ENCODE measurements at regions not wholly inside any gene's neighbourhood (a gene's known extent, or its start where the extent isn't known, plus 50 kb on each side); places are given as distances from the start of the nearest gene placed in this dataset.

GRCh38 chr3:177528306-177529070 lies 331.2 kb upstream of the TBL1XR1 start:
- DNase-seq: no peak
- peaks cover 9% of the 10 kb centered on the region for H3K4me1 ChIP-seq
- H3K36me3 ChIP-seq: no peaks in the 10 kb centered on the region
- H3K4me3 ChIP-seq (ENCODE audit: low read depth, low read length): no peak overlapping the region
- no peaks in the 10 kb centered on the region for H3K27me3 ChIP-seq
- no peaks in the 10 kb centered on the region for H3K9me3 ChIP-seq
- no peak for TF ChIP-seq CTCF (IDR thresholded peaks at IDR 0.05; ENCODE audit: low read depth, low read length)

- H3K36me3 ChIP-seq: no peaks in the 10 kb centered on the region
- no peaks in the 10 kb centered on the region for H3K27me3 ChIP-seq
- no peak for DNase-seq
- no peaks in the 10 kb centered on the region for H3K9me3 ChIP-seq
- no peak overlapping the region for H3K4me3 ChIP-seq (ENCODE audit: low read depth, low read length)
- TF ChIP-seq CTCF (IDR thresholded peaks at IDR 0.05; ENCODE audit: low read depth, low read length): no peak
- H3K4me1 ChIP-seq: peaks cover 8% of the 10 kb centered on the region
These were observed 331.8 kb upstream of the TBL1XR1 start for GRCh38 chr3:177529071-177529550.

- Histone ChIP-seq H3K36me3 (no peaks in the 10 kb centered on the region), H3K27me3 (no peaks in the 10 kb centered on the region), H3K9me3 (no peaks in the 10 kb centered on the region), H3K4me3 (ENCODE audit: low read depth, low read length) (no peak overlapping the region), H3K4me1 (peaks cover 8% of the 10 kb centered on the region)
- DNase-seq: no peak
- no peak for TF ChIP-seq CTCF (IDR thresholded peaks at IDR 0.05; ENCODE audit: low read depth, low read length)
These were observed 332.5 kb upstream of the TBL1XR1 start for GRCh38 chr3:177529716-177530335.

GRCh38 chr3:177530908-177531307 lies 333.6 kb upstream of the TBL1XR1 start:
- no peak for TF ChIP-seq CTCF (IDR thresholded peaks at IDR 0.05; ENCODE audit: low read depth, low read length)
- DNase-seq: no peak
- H3K36me3 ChIP-seq: no peaks in the 10 kb centered on the region
- no peaks in the 10 kb centered on the region for H3K27me3 ChIP-seq
- H3K4me3 ChIP-seq (ENCODE audit: low read depth, low read length): no peak overlapping the region
- H3K4me1 ChIP-seq: peaks cover 8% of the 10 kb centered on the region
- H3K9me3 ChIP-seq: no peaks in the 10 kb centered on the region

- Histone ChIP-seq H3K4me3 (ENCODE audit: low read depth, low read length) (no peak overlapping the region), H3K4me1 (no peaks in the 10 kb centered on the region; the same call in 1 of the 2 replicates), H3K36me3 (no peaks in the 10 kb centered on the region), H3K27me3 (no peaks in the 10 kb centered on the region), H3K9me3 (no peaks in the 10 kb centered on the region)
- no peak for TF ChIP-seq CTCF (IDR thresholded peaks at IDR 0.05; ENCODE audit: low read depth, low read length)
- DNase-seq: no peak
These were observed 339.6 kb upstream of the TBL1XR1 start for GRCh38 chr3:177536873-177537272.

GRCh38 chr3:177537612-177538011 lies 340.3 kb upstream of the TBL1XR1 start:
- Histone ChIP-seq H3K27me3 (no peaks in the 10 kb centered on the region), H3K4me3 (ENCODE audit: low read depth, low read length) (no peak overlapping the region), H3K9me3 (no peaks in the 10 kb centered on the region), H3K36me3 (no peaks in the 10 kb centered on the region), H3K4me1 (no peaks in the 10 kb centered on the region; the same call in 1 of the 2 replicates)
- DNase-seq: no peak
- no peak for TF ChIP-seq CTCF (IDR thresholded peaks at IDR 0.05; ENCODE audit: low read depth, low read length)

Measured in BE2C (cell line).